H9 (cell line): ENCODE measurements at regions not wholly inside any gene's neighbourhood (a gene's known extent, or its start where the extent isn't known, plus 50 kb on each side); places are given as distances from the start of the nearest gene placed in this dataset.

Source experiments
- DNase-seq: peaks from one replicate; pipeline ENCODE4 v3.0.0-alpha.2; 2017
- H2AFZ ChIP-seq: one replicate; pipeline ENCODE4 v1.6.1; 2013; ENCODE audit warnings: mild to moderate bottlenecking, low read length, control low read depth, moderate library complexity
- H2AK5ac ChIP-seq: 2 replicates; pipeline ENCODE4 v1.6.1; 2013; ENCODE audit warnings: low read length, control low read depth, mixed read lengths; ENCODE audit not compliant: insufficient read length
- H2BK120ac ChIP-seq: one replicate; pipeline ENCODE4 v1.6.1; 2013; ENCODE audit warnings: low read depth, mild to moderate bottlenecking, low read length, control low read depth, inconsistent platforms; ENCODE audit not compliant: poor library complexity, severe bottlenecking
- H2BK12ac ChIP-seq: 2 replicates; pipeline ENCODE4 v1.6.1; 2013; ENCODE audit warnings: low read length, control low read depth, mixed read lengths, low read depth; ENCODE audit not compliant: insufficient read length
- H2BK15ac ChIP-seq: 2 replicates; pipeline ENCODE4 v1.6.1; 2013; ENCODE audit warnings: low read depth, low read length, control low read depth
- H2BK20ac ChIP-seq: one replicate; pipeline ENCODE4 v1.6.1; 2013; ENCODE audit warnings: low read depth, mild to moderate bottlenecking, low read length, control low read depth, inconsistent platforms; ENCODE audit not compliant: poor library complexity, severe bottlenecking
- H2BK5ac ChIP-seq: 2 replicates; pipeline ENCODE4 v1.6.1; 2013; ENCODE audit warnings: low read length, control low read depth, mixed read lengths; ENCODE audit not compliant: insufficient read length
- H3K14ac ChIP-seq: 2 replicates; pipeline ENCODE4 v1.6.1; 2013; ENCODE audit warnings: low read length, control low read depth; ENCODE audit not compliant: insufficient read depth
- H3K18ac ChIP-seq: 2 replicates; pipeline ENCODE4 v1.6.1; 2013; ENCODE audit warnings: low read depth, mild to moderate bottlenecking, mixed read lengths, low read length, control low read depth; ENCODE audit not compliant: insufficient read length
- H3K23ac ChIP-seq: 2 replicates; pipeline ENCODE4 v1.6.1; 2013; ENCODE audit warnings: low read length, control low read depth, mixed read lengths, low read depth; ENCODE audit not compliant: insufficient read length
- H3K23me2 ChIP-seq: 2 replicates; pipeline ENCODE4 v1.6.1; 2013; ENCODE audit warnings: low read depth, mild to moderate bottlenecking, mixed read lengths, low read length, control low read depth; ENCODE audit not compliant: insufficient read length, poor library complexity, severe bottlenecking
- H3K27ac ChIP-seq: 2 replicates; pipeline ENCODE4 v1.5.1; 2013; ENCODE audit warnings: low read length, control low read depth, mixed read lengths, low read depth; ENCODE audit not compliant: insufficient read length
- H3K27me3 ChIP-seq: 2 replicates; pipeline ENCODE4 v1.6.1; 2013; ENCODE audit warnings: low read length, control low read depth, inconsistent platforms; ENCODE audit not compliant: insufficient read depth
- H3K4ac ChIP-seq: 2 replicates; pipeline ENCODE4 v1.6.1; 2013; ENCODE audit warnings: low read depth, mild to moderate bottlenecking, control low read depth, inconsistent platforms, low read length, moderate library complexity
- H3K4me1 ChIP-seq: 2 replicates; pipeline ENCODE4 v1.6.1; 2013; ENCODE audit warnings: low read length, control low read depth, inconsistent platforms; ENCODE audit not compliant: insufficient read depth
- H3K4me2 ChIP-seq: 2 replicates; pipeline ENCODE4 v1.6.1; 2013; ENCODE audit warnings: low read length, control low read depth, mixed read lengths; ENCODE audit not compliant: insufficient read length, insufficient read depth
- H3K56ac ChIP-seq: 2 replicates; pipeline ENCODE4 v1.6.1; 2013; ENCODE audit warnings: low read depth, mild to moderate bottlenecking, mixed read lengths, low read length, control low read depth; ENCODE audit not compliant: insufficient read length
- H3K79me1 ChIP-seq: 2 replicates; pipeline ENCODE4 v1.6.1; 2013; ENCODE audit warnings: low read depth, mild to moderate bottlenecking, moderate library complexity, low read length, control low read depth, inconsistent platforms; ENCODE audit not compliant: insufficient read depth, poor library complexity, severe bottlenecking
- H3K79me2 ChIP-seq: 2 replicates; pipeline ENCODE4 v1.6.1; 2013; ENCODE audit warnings: low read length, control low read depth, inconsistent platforms; ENCODE audit not compliant: insufficient read depth
- H3K9ac ChIP-seq: 2 replicates; pipeline ENCODE4 v1.6.1; 2013; ENCODE audit warnings: low read length, control low read depth, mixed read lengths; ENCODE audit not compliant: insufficient read length; ENCODE audit errors: extremely low read depth
- H3K9me3 ChIP-seq: one replicate; pipeline ENCODE4 v1.6.1; 2013; ENCODE audit warnings: low read depth, low read length, inconsistent platforms; ENCODE audit not compliant: control insufficient read depth
- H3T11ph ChIP-seq: one replicate; pipeline ENCODE4 v1.6.1; 2013; ENCODE audit warnings: mild to moderate bottlenecking, low read length, control low read depth, inconsistent platforms
- H4K20me1 ChIP-seq: one replicate; pipeline ENCODE4 v1.6.1; 2013; ENCODE audit not compliant: control insufficient read depth, insufficient read length, insufficient read depth
- H4K5ac ChIP-seq: 2 replicates; pipeline ENCODE4 v1.6.1; 2013; ENCODE audit warnings: low read depth, mild to moderate bottlenecking, mixed read lengths, low read length, control low read depth; ENCODE audit not compliant: insufficient read length
- H4K8ac ChIP-seq: replicated peaks from 2 replicates; pipeline ENCODE4 v1.6.1; 2013; ENCODE audit warnings: low read length, control low read depth, mixed read lengths, low read depth; ENCODE audit not compliant: insufficient read length
- H4K91ac ChIP-seq: 2 replicates; pipeline ENCODE4 v1.6.1; 2013; ENCODE audit warnings: low read depth, mild to moderate bottlenecking, moderate library complexity, mixed read lengths, low read length, control low read depth; ENCODE audit not compliant: insufficient read length
- H3K27ac Mint-ChIP-seq, 3 experiments: 2 replicates in 2 of 3; 3 replicates in 1 of 3; pipeline ENCODE4 v1.8.0; 2020 to 2021; ENCODE audit warnings: mixed read lengths in 3 of 3, mild to moderate bottlenecking in 1 of 3, moderate library complexity in 1 of 3
- H3K27me3 Mint-ChIP-seq: 2 replicates; pipeline ENCODE4 v1.8.0; 2021; ENCODE audit warnings: low read depth, mild to moderate bottlenecking, moderate library complexity, mixed read lengths
- H3K36me3 Mint-ChIP-seq, 3 experiments: 2 replicates in 2 of 3; 3 replicates in 1 of 3; pipeline ENCODE4 v1.8.0; 2020 to 2021; ENCODE audit warnings: low read depth in 3 of 3, mixed read lengths in 3 of 3; ENCODE audit not compliant: insufficient read depth in 1 of 3
- H3K4me1 Mint-ChIP-seq, 2 experiments: 2 replicates each; pipeline ENCODE4 v1.8.0; 2020; ENCODE audit warnings: mixed read lengths in 2 of 2
- H3K4me3 Mint-ChIP-seq, 2 experiments: 2 replicates in 1 of 2; 3 replicates in 1 of 2; pipeline ENCODE4 v1.8.0; 2020 to 2021; ENCODE audit warnings: mild to moderate bottlenecking in 2 of 2, mixed read lengths in 2 of 2, moderate library complexity in 1 of 2
- H3K9me3 Mint-ChIP-seq, 2 experiments: 2 replicates in 1 of 2; 3 replicates in 1 of 2; pipeline ENCODE4 v1.8.0; 2020; ENCODE audit warnings: mild to moderate bottlenecking in 2 of 2, mixed read lengths in 2 of 2, moderate library complexity in 1 of 2
- WGBS: extraction: QIAGEN DNeasy Blood & Tissue Kit; methylation state at CpG from one replicate; pipeline ENCODE4 v1.1.7; 2013; ENCODE audit warnings: missing lambda C conversion rate, low lambda C conversion rate, mixed read lengths; ENCODE audit not compliant: insufficient read length; ENCODE audit errors: extremely low coverage; 5-methylcytosine and 5-hydroxymethylcytosine counted together
- TF ChIP-seq, protein P1 (sequence below): fragments of 200-600 bp; sonication (generic); conservative IDR thresholded peaks from 3 replicates; pipeline ENCODE4 v1.8.0; 2021; ENCODE audit warnings: antibody characterized with exemption, mild to moderate bottlenecking

DNA sequence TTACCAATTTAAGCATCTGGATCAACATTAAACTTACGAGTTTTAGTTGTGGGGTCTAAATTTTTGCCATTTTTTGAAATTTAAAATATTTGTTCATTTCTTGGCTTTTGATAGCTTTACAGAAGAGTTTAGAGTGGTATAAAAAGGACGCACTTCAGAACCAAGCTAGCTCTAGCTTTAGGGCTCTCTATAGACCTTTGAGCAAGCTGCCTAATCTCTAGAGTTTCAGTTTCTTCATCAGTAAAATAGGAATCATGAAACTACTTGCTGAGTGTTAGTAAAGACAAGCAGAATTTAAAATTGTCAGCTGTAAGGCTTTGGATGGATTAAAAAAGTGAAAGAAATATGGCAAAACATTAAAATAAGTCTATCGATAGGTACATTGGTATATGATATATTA lies 266.5 kb downstream of the IPMK start:
- Histone ChIP-seq H2BK15ac (no peak overlapping the region), H3K56ac (no peak overlapping the region), H3K23ac (no peak overlapping the region), H3K79me2 (no peaks in the 10 kb centered on the region), H2BK5ac (no peak overlapping the region), H3K23me2 (no peaks in the 10 kb centered on the region), H3K9ac (no peak overlapping the region), H4K20me1 (no peaks in the 10 kb centered on the region), H2BK12ac (no peak overlapping the region), H2AFZ (no peak overlapping the region), H4K91ac (no peak overlapping the region), H3K27me3 (no peaks in the 10 kb centered on the region), H3T11ph (no peak overlapping the region), H3K4me1 (peaks cover 3% of the 10 kb centered on the region; the same call in 1 of the 2 replicates), H3K4me2 (no peak overlapping the region), H2BK20ac (no peak overlapping the region), H3K9me3 (no peaks in the 10 kb centered on the region), H4K8ac (no peak overlapping the region), H3K14ac (no peak overlapping the region), H3K18ac (no peak overlapping the region), H3K4ac (no peak overlapping the region), H2BK120ac (no peak overlapping the region), H3K27ac (no peak overlapping the region), H4K5ac (no peak overlapping the region), H3K79me1 (no peaks in the 10 kb centered on the region), H2AK5ac (no peak overlapping the region)
- no peak for DNase-seq
- H3K36me3 Mint-ChIP-seq: no peaks in the 10 kb centered on the region; a peak in 1 of 7 replicates
- no peak overlapping the region for H3K4me3 Mint-ChIP-seq
- H3K9me3 Mint-ChIP-seq: no peaks in the 10 kb centered on the region
- no peaks in the 10 kb centered on the region for H3K27me3 Mint-ChIP-seq
- WGBS: no CpG with 5 or more reads among the region's 3 CpGs
- TF ChIP-seq, protein P1, sequence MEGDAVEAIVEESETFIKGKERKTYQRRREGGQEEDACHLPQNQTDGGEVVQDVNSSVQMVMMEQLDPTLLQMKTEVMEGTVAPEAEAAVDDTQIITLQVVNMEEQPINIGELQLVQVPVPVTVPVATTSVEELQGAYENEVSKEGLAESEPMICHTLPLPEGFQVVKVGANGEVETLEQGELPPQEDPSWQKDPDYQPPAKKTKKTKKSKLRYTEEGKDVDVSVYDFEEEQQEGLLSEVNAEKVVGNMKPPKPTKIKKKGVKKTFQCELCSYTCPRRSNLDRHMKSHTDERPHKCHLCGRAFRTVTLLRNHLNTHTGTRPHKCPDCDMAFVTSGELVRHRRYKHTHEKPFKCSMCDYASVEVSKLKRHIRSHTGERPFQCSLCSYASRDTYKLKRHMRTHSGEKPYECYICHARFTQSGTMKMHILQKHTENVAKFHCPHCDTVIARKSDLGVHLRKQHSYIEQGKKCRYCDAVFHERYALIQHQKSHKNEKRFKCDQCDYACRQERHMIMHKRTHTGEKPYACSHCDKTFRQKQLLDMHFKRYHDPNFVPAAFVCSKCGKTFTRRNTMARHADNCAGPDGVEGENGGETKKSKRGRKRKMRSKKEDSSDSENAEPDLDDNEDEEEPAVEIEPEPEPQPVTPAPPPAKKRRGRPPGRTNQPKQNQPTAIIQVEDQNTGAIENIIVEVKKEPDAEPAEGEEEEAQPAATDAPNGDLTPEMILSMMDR: no peak
- peaks cover 10 to 15% of the 10 kb centered on the region in 2 experiments for H3K4me1 Mint-ChIP-seq
- H3K27ac Mint-ChIP-seq: no peak overlapping the region
